CD4-positive, alpha-beta T cell treated with Interleukin-21 for 1 hour (primary cell): ENCODE measurements at regions not wholly inside any gene's neighbourhood (a gene's known extent, or its start where the extent isn't known, plus 50 kb on each side); places are given as distances from the start of the nearest gene placed in this dataset.

Experiments
- DNase-seq: peaks from one replicate; pipeline ENCODE4 v3.0.0-alpha.2; 2020

DNA sequence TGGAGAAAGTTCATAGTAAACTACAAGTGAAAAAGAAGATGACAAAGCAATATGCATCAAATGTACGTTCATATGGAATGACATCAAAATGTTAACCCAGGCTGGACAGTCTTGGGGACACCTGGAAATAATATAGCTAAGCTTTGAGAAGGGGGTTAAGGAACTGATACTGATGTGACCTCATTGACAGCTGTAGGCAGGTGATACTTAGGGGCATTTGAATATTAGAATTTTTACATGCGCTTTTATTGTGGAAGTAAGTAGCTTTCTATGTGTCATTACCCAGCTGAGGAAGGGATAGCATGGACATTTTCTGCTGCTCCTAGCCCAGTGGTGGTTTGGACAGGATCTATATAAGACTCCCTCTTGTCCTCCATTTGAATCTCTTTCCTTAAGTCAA lies 299.7 kb downstream of the CWC27 start:
- DNase-seq = no peak

DNA sequence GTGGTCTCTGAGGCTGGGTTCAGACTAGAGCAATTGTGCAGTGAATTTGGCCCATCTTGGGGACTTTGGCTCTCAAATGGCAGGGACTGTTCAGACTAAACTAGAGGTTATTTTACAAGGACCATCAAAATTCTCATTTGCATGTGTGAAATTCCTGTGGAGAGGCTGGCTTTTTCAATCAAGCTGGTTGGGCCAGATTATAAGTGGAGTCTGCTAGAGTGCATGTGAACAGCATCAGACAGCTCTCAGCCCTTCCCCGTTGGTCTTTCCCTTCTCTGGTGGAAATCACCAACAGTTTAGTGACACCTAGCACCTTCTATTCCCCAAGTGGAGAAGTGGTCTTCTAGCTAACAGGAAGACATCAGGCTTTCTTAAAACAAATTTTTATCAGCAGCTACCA lies 301.3 kb downstream of the CWC27 start:
- no peak for DNase-seq

DNA sequence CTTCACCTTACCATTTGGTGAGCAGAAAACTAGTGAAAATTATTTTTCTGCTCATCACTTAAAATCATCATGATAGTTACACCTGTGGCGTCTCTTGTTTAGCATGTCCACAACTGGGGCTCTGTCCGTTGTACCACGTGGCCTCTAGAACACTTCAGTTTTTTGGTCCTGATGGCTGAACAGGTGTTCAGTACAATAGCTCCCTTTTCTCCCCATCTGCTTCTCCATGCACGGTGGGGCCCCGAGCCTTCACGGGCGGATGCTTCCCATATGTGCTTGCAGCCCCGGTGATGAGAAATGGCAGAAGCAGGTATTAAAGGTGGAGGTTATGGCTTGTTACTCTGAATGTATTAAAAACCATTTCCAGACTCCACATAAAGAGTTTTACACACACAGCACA lies 304.1 kb downstream of the CWC27 start:
- no peak for DNase-seq

DNA sequence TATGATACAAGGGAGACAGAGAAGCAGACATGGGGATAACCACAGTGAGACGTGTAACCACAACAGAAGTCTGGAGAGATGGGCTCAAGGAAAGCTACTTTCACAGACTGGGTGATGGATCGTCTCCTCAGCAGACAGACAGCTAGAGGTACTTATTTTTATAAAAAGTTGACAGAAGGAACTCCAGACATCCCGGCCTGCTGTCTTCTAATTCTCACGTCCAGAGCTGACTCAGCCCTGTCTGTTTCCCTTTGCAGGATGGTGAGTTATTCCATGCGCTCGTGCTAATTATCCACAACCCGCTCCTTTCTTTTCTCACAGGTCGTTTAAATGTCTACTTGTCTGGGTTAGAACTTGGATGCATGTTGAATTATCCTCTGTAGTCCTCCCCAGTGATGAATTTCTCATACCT lies 304.5 kb downstream of the CWC27 start:
- no peak for DNase-seq

DNA sequence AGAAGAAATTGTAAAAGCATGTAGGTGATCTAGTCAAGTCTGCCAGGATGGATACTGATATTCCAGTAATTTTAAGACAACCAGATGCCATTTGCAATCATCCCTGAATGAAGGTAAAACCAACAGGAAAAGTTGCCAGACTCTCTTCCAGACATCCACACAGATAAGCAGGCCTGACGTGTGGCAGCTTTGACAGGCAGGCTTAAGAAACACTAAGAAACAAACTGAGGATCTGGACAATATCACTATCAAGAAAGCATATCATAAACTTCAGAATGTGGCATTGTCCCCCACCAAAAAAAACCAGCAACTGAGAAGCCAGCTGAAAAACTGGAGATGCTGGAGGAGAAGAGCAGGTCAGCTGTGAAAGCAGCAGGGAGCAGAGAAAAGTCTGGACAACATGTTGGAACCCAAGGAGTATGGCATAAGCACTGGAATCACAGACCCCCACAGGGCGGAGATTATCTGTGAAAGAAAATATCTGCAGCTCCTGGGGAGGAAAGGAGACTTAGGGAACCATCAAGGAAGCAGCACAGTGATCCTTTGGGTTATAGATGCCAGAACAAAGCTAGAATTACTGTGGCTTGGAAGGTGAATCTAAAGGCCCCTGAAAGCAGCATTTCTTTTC lies 307.0 kb downstream of the CWC27 start:
- DNase-seq = no peak

DNA sequence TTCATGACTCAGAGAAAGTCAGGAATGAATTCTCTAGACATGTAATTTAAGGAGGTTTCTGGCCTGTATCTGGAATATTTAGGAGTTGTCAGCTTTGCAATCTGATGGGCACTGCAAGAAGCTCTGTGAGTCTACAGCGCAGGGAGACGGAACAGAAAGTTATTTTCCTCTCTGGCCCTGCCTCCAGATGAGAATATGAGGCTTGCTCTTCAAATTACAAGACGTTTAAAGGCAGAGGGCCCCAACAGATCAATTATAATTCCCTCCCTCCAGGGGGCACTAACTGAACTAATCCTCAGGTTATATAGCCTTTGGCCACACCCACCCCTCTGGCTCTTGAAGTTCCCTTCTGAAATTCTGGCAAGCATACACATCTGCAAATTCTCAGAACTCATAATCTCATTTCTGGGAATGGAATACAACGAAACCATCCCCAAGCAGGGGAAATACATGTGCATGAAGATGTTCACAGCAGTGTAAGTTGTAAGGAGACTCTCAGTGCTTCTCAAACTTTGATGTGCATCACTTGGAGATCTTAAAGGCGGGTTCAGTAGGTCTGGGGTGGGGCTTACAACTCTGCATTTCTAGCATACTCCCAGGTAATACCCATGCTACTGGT lies 307.6 kb downstream of the CWC27 start:
- peak; percentile 71 for DNase-seq

DNA sequence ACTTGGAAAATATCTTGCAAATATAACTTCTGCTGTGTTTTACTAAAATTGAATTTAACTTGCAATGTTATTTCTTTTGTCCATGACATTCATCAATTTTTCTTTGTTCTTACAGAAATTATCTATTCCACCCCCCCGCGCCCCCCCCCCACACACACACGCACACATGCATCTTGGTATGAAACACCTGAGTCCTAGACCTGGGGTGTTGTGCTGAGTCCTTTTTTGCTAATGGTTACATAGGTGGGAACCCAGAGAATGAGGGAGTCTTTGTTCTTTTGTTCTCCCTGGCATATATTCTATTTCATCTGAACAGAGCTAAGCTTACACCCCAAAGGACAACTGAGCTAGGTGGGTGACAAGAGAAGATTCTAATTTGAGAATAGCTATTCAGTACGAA lies 308.9 kb downstream of the CWC27 start:
- no peak for DNase-seq

DNA sequence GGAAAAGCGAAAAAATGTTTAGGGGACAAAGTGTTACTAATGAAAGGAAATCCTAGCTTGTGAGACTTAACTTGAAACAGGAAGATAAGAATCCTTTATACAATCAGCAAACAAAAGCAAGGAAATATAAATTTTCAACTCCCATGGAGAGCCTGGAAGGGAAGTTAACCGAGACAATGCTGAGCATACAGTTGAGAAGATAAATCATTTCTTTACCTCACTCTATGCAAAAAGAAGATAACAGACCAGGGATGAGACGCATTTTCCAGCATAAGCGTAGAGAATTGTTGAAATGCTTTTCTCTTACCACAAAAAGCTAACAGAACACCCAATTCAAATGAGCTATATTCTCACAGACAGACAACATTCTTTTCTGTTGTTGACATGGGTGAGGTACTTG lies 309.6 kb downstream of the CWC27 start:
- no peak for DNase-seq

DNA sequence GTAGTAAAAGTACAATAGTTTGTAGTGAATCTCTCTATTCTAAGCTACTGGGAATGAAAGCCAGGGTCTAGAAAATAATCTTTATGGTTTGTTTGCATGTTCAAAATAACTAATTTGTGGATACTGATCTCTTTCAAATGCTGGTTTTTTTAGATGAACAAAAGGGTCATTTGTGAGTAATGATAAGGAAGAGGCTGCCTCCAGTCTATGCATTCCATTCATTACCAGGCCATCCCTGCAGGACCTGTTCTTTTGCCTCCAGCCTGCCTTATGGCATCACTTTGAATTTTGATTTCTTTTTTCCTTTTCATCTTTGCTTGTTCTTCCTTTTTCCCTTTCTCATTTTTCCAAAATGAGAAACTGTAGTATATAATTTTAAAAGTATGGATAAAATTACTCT lies 312.3 kb downstream of the CWC27 start:
- no peak for DNase-seq

DNA sequence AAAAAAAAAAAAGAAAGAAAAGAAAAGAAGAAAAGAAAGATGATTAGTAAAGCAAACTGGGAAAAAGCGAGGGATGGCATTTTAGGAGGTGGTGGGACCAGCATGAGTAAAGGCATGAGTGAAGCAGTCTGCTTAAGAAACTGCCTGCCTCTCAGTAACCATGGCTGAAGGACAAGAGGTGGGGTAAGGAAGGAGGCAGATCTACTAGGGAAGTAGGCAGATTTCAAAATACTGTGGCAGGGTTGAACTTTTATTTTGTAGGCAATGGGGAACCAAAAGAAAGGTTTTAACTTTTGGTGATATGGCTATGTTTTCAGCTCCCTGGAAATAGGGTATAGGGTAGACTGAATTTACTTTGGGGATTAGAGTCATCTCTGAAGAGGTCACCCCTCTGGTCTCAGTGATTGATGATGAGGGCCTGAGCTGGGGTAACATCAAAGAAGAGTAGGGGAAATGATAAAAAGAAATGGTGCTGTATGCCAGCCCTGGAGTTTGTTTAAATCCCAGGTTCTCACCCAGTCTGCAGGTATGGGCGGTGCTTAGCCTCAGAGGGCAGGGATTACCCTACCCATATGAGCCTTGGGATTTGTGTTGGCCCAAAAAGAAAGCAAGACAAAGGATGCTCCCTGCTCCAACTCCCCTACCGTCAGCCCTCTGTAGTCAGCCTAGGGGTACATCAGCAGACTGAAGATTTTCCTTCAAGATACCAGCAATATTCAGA lies 316.2 kb downstream of the CWC27 start:
- no peak for DNase-seq

DNA sequence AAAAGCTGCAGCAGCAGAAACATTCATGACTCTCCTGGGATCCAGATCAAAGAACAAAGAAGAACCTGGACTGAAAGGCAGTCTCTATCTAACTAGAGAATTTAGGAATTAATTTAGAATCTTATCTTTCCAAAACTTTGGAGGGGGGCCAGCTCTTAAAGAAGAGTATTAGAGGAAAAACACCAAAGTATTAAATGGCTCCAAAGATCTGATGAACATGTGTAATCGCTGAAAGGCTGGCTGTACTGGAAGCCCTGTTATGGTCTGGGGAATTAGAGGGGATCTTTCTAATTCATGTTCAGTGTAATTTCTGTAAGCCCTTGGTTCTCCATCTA lies 316.8 kb downstream of the CWC27 start:
- no peak for DNase-seq

DNA sequence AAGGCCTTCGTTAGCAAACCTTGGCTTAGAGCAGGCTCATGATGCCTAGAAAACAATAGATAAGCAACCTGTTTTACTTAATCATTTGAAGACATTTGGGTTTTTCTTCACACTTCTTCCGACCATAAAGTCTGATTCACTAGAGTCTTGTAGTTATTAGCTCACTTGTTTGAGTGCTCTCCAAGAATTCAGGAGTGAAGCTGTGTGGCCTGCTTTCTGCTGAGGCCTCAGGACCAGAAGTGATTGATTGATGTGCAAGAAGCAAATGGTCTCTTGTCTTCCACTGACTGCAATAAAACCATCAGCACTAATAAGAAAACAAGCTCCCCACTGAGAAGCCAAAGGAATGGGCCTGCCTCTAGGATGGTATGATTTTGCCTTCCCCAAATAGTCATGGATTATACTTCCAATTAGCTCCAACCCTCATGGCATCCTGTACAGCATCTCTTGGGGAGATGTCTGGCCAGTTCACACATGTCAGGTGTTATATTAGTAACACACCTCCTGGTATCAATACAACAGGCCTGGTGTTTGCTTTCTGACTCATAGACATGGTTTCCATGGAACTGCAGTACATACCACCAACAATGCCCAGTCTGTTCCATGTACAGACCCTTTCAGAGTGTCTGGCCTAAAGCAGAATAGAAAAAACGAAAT lies 317.6 kb downstream of the CWC27 start:
- no peak for DNase-seq

DNA sequence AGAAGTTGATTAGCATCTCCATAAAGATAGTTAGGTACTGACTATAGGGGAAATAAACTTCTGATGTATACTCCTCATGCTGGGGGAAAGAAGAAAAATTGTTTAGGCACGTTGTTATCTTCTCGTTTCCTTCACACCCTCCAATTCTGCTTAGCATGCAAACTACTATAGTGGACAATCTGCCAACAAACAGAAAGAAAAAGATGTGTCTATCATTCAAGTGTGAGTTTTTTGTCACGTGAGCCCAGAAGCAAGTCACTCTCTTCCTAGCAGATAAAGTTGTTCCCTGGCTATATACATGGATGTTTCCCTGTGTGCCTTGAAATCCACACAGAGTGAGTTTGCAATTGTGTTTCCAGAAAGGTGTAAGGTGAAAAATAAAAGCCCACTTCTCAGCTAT lies 318.4 kb downstream of the CWC27 start:
- DNase-seq = no peak

DNA sequence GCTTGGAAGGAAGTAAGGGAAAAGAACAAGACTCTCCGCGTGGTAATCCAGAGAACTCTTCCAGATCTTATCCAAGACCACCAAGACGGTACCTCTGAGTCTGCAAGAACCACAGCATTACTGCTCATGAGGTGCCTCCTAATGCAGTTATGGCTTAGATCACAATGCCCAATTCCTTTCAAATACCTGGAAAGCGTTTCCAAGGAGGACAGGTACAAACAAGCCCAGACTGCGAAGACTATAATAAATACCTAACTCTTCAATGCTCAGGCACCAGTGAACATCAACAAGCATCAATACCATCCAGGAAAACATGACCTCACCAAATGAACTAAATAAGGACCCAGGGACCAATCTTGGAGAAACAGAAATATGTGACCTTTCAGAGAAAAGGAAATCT lies 325.5 kb downstream of the CWC27 start:
- no peak for DNase-seq

DNA sequence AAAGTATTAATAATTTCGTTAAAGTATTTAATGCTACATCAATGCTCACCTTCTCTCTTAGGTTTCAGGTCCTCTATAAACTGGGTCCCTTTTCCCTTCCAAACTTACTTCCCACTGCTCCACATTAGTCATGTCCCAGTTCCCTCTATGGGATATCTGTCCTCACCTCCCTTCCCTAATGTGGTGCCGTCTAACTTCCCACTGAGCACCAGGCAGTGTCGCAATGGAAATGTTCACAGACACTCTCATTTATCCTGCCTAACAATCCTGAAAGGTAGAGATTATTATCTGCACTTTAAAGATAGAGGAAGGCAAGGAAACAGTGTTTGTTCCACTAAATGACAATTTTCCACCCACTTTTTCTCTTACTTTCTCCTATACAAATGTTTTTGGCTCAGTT lies 329.7 kb downstream of the CWC27 start:
- DNase-seq = no peak
